IMR-90 (cell line): ENCODE measurements at regions not wholly inside any gene's neighbourhood (a gene's known extent, or its start where the extent isn't known, plus 50 kb on each side); places are given as distances from the start of the nearest gene placed in this dataset.

Source experiments
- ATAC-seq: fragments of 200-7000 bp; cut with Tn5 transposase; 2 replicates; pipeline ENCODE4 v1.9.1; 2020; ENCODE audit warnings: low read depth, mild to moderate bottlenecking, moderate library complexity
- BruUV-seq: library from RNA; stranded (reverse); fragments of 400-500 nt; replicated peaks from 2 replicates; lab custom pipeline; 2021; lab: Mats Ljungman, UMichigan
- CTCF ChIA-PET: fragments of 300-600 bp; formaldehyde crosslinking; extraction: SDS; loops from one replicate; lab custom pipeline; 2021; ENCODE audit warnings: antibody characterized with exemption; lab: Yijun Ruan, JAX
- POLR2A ChIA-PET: fragments of 300-600 bp; sonication (Branson Sonifier 250); formaldehyde crosslinking; loops from one replicate; lab custom pipeline; 2022; ENCODE audit warnings: antibody characterized with exemption; ENCODE audit not compliant: unreplicated experiment; lab: Charles Lee
- DNase-seq: peaks from one replicate; pipeline ENCODE4 v3.0.0; 2013
- H2AFZ ChIP-seq: replicated peaks from 2 replicates; pipeline ENCODE3; 2013; ENCODE audit warnings: low read length, mild to moderate bottlenecking; ENCODE audit not compliant: poor library complexity
- H2AK5ac ChIP-seq: 2 replicates; pipeline ENCODE4 v1.6.1; 2013; ENCODE audit warnings: low read depth, low read length, inconsistent platforms
- H2AK9ac ChIP-seq: replicated peaks from 2 replicates; pipeline ENCODE3; 2013; ENCODE audit warnings: mild to moderate bottlenecking, low read depth, low read length, moderate library complexity; ENCODE audit not compliant: poor library complexity
- H2BK120ac ChIP-seq: 2 replicates; pipeline ENCODE4 v1.6.1; 2013; ENCODE audit warnings: low read depth, low read length, inconsistent platforms
- H2BK15ac ChIP-seq: 3 replicates; pipeline ENCODE4 v1.6.1; 2013; ENCODE audit warnings: low read depth, low read length, inconsistent platforms
- H2BK20ac ChIP-seq: 2 replicates; pipeline ENCODE4 v1.6.1; 2013; ENCODE audit warnings: low read depth, mild to moderate bottlenecking, inconsistent platforms, low read length, moderate library complexity
- H2BK5ac ChIP-seq: 2 replicates; pipeline ENCODE4 v1.6.1; 2013; ENCODE audit warnings: mild to moderate bottlenecking, low read depth, low read length, inconsistent platforms; ENCODE audit not compliant: poor library complexity, severe bottlenecking
- H3K14ac ChIP-seq: replicated peaks from 2 replicates; pipeline ENCODE4 v1.6.1; 2013; ENCODE audit warnings: low read depth, low read length, inconsistent platforms
- H3K18ac ChIP-seq: 2 replicates; pipeline ENCODE4 v1.6.1; 2013; ENCODE audit warnings: low read depth, low read length, control low read depth
- H3K23ac ChIP-seq: 2 replicates; pipeline ENCODE4 v1.6.1; 2013; ENCODE audit warnings: low read depth, low read length, inconsistent platforms
- H3K27ac ChIP-seq: 2 replicates; pipeline ENCODE4 v1.5.1; 2013; ENCODE audit warnings: mild to moderate bottlenecking, control low read depth, low read length; ENCODE audit not compliant: insufficient read depth
- H3K27me3 ChIP-seq: 2 replicates; pipeline ENCODE4 v1.6.1; 2013; ENCODE audit warnings: low read length; ENCODE audit not compliant: control insufficient read depth, insufficient read depth
- H3K36me3 ChIP-seq: 2 replicates; pipeline ENCODE4 v1.6.1; 2013; ENCODE audit warnings: low read length, mixed read lengths; ENCODE audit not compliant: control insufficient read depth, insufficient read depth
- H3K4ac ChIP-seq: 2 replicates; pipeline ENCODE4 v1.6.1; 2013; ENCODE audit warnings: low read depth, low read length, inconsistent platforms
- H3K4me1 ChIP-seq: 2 replicates; pipeline ENCODE4 v1.6.1; 2013; ENCODE audit warnings: low read length, mixed read lengths; ENCODE audit not compliant: control insufficient read depth, insufficient read depth
- H3K4me2 ChIP-seq: 2 replicates; pipeline ENCODE4 v1.6.1; 2013; ENCODE audit warnings: low read depth, mild to moderate bottlenecking, control low read depth, low read length, moderate library complexity
- H3K4me3 ChIP-seq: 2 replicates; pipeline ENCODE4 v1.5.1; 2013; ENCODE audit warnings: low read depth, mild to moderate bottlenecking, control low read depth, low read length, moderate library complexity; ENCODE audit not compliant: insufficient read depth
- H3K56ac ChIP-seq: 2 replicates; pipeline ENCODE4 v1.6.1; 2013; ENCODE audit warnings: low read length, inconsistent platforms; ENCODE audit not compliant: insufficient read depth; ENCODE audit errors: extremely low read depth
- H3K79me1 ChIP-seq, 2 experiments: 2 replicates each; pipeline ENCODE4 v1.6.1; 2013; ENCODE audit warnings: low read length in 2 of 2, inconsistent platforms in 1 of 2, low read depth in 1 of 2
- H3K9ac ChIP-seq: 2 replicates; pipeline ENCODE4 v1.6.1; 2013; ENCODE audit warnings: low read depth, low read length, control low read depth
- H3K9me1 ChIP-seq: 2 replicates; pipeline ENCODE4 v1.6.1; 2013; ENCODE audit warnings: low read length, inconsistent platforms; ENCODE audit not compliant: insufficient read depth
- H3K9me3 ChIP-seq: 2 replicates; pipeline ENCODE4 v1.6.1; 2013; ENCODE audit warnings: low read length; ENCODE audit not compliant: control insufficient read depth, insufficient read depth
- H4K20me1 ChIP-seq: 2 replicates; pipeline ENCODE4 v1.6.1; 2013; ENCODE audit warnings: low read length, inconsistent platforms; ENCODE audit not compliant: insufficient read depth
- H4K5ac ChIP-seq: 2 replicates; pipeline ENCODE4 v1.6.1; 2013; ENCODE audit warnings: mild to moderate bottlenecking, low read depth, low read length, control low read depth
- H4K8ac ChIP-seq, 2 experiments: 2 replicates each; pipeline ENCODE4 v1.6.1; 2013; ENCODE audit warnings: low read depth in 2 of 2, low read length in 2 of 2, control low read depth in 1 of 2, inconsistent platforms in 1 of 2
- H4K91ac ChIP-seq: 2 replicates; pipeline ENCODE4 v1.6.1; 2013; ENCODE audit warnings: low read depth, low read length, inconsistent platforms; ENCODE audit not compliant: insufficient read depth
- BHLHE40 ChIP-seq: fragments of 150-350 bp; IDR thresholded peaks from 2 replicates; pipeline ENCODE4 v1.6.1; 2016; ENCODE audit warnings: mild to moderate bottlenecking, low read depth, low read length
- CEBPB ChIP-seq: IDR thresholded peaks from 2 replicates; pipeline ENCODE4 v1.6.1; 2012; ENCODE audit warnings: low read depth, low read length, improper control_type of control experiment
- CHD1 ChIP-seq: IDR thresholded peaks from 2 replicates; pipeline ENCODE4 v1.6.1; 2012; ENCODE audit warnings: low read depth, low read length, improper control_type of control experiment
- CTCF ChIP-seq: conservative IDR thresholded peaks from 2 replicates; pipeline ENCODE4 v1.5.1; 2012; ENCODE audit warnings: mild to moderate bottlenecking, low read depth, low read length, improper control_type of control experiment
- ELK1 ChIP-seq: fragments of 150-350 bp; IDR thresholded peaks from 2 replicates; pipeline ENCODE4 v1.6.1; 2016; ENCODE audit warnings: low read depth, mild to moderate bottlenecking, low read length, moderate library complexity, borderline replicate concordance
- MAZ ChIP-seq: IDR thresholded peaks from 2 replicates; pipeline ENCODE4 v1.6.1; 2012; ENCODE audit warnings: low read depth, mild to moderate bottlenecking, low read length, improper control_type of control experiment, moderate library complexity, borderline replicate concordance
- MXI1 ChIP-seq: IDR thresholded peaks from 2 replicates; pipeline ENCODE4 v1.6.1; 2012; ENCODE audit warnings: low read depth, mild to moderate bottlenecking, low read length, moderate library complexity, borderline replicate concordance
- NFE2L2 ChIP-seq: fragments of 150-350 bp; IDR thresholded peaks from 2 replicates; pipeline ENCODE4 v1.6.1; 2016; ENCODE audit warnings: low read depth, mild to moderate bottlenecking, low read length
- POLR2A ChIP-seq: IDR thresholded peaks from 2 replicates; pipeline ENCODE4 v1.6.1; 2012; ENCODE audit warnings: mild to moderate bottlenecking, low read depth, low read length
- RFX5 ChIP-seq: IDR thresholded peaks from 2 replicates; pipeline ENCODE4 v1.8.0; 2012; ENCODE audit warnings: low read depth, mild to moderate bottlenecking, low read length, moderate library complexity
- USF2 ChIP-seq: fragments of 150-350 bp; IDR thresholded peaks from 2 replicates; pipeline ENCODE4 v1.6.1; 2017; ENCODE audit warnings: mild to moderate bottlenecking, antibody characterized with exemption, low read length, low read depth
- WGBS, 2 experiments: methylation state at CpG; one replicate each; pipeline versions ENCODE4 v1.1.5 to v1.1.7; 2013; ENCODE audit warnings: missing lambda C conversion rate in 2 of 2; ENCODE audit not compliant: insufficient read length in 1 of 2; ENCODE audit errors: extremely low coverage in 2 of 2; 5-methylcytosine and 5-hydroxymethylcytosine counted together
- dilution Hi-C: fragments of 300-500 bp; cut with HindIII; formaldehyde crosslinking; loops from one replicate; pipeline ENCODE4 v1.14.3; 2018; ENCODE audit warnings: low sequenced_read_pairs; ENCODE audit not compliant: unreplicated experiment
- in situ Hi-C: fragments of 300-500 bp; cut with MboI; formaldehyde crosslinking; loops from 3 replicates; pipeline ENCODE4 v1.14.3; 2019; ENCODE audit warnings: low sequenced_read_pairs, inconsistent platforms, mixed read lengths
- intact Hi-C: fragments of 100-400 bp; cut with micrococcal nuclease; formaldehyde crosslinking; loops from 2 replicates; pipeline ENCODE4 v1.10.0; 2022

GRCh38 chr3:193124861-193125260 is 116.2 kb upstream of the PLAAT1 start:
- H3K23ac ChIP-seq = no peak overlapping the region
- no peaks in the 10 kb centered on the region for H3K9me1 ChIP-seq
- no peak overlapping the region for H3K9ac ChIP-seq
- intact Hi-C loops = no loop called here
- H3K27ac ChIP-seq = no peak overlapping the region
- no peak overlapping the region for H4K5ac ChIP-seq
- H2BK120ac ChIP-seq = no peak overlapping the region
- dilution Hi-C loops = no loop called here
- DNase-seq (no peak), ATAC-seq (no peak)
- H2BK20ac ChIP-seq = no peak overlapping the region
- POLR2A ChIA-PET = no interaction called here
- WGBS, 2 experiments = 48% methylated on average over 6 of the region's 9 CpGs; no CpG with 5 or more reads in 1 of the 2 experiments
- H3K27me3 ChIP-seq = no peaks in the 10 kb centered on the region
- H3K4me3 ChIP-seq = no peak overlapping the region
- no peak overlapping the region for H3K56ac ChIP-seq
- no peaks in the 10 kb centered on the region for H3K4me1 ChIP-seq
- TF ChIP-seq MXI1 = no peak
- no peak for TF ChIP-seq CEBPB
- TF ChIP-seq CTCF = no peak
- TF ChIP-seq USF2 = no peak
- TF ChIP-seq MAZ = no peak
- no peak for TF ChIP-seq RFX5
- TF ChIP-seq NFE2L2 = no peak
- no peak for TF ChIP-seq CHD1
- TF ChIP-seq POLR2A = no peak
- TF ChIP-seq ELK1 = no peak
- no peak for TF ChIP-seq BHLHE40
- no peak overlapping the region for H2AK9ac ChIP-seq
- no peaks in the 10 kb centered on the region for H3K79me1 ChIP-seq
- CTCF ChIA-PET = no interaction called here
- H4K8ac ChIP-seq = no peak overlapping the region
- no peak overlapping the region for H3K4me2 ChIP-seq
- H3K14ac ChIP-seq = no peak overlapping the region
- in situ Hi-C loops = no loop called here
- no peaks in the 10 kb centered on the region for H3K9me3 ChIP-seq
- no peak overlapping the region for H3K4ac ChIP-seq
- BruUV-seq = no TSS peak
- no peak overlapping the region for H4K91ac ChIP-seq
- H4K20me1 ChIP-seq = no peaks in the 10 kb centered on the region
- no peak overlapping the region for H3K18ac ChIP-seq
- H2BK15ac ChIP-seq = no peak overlapping the region
- H2AFZ ChIP-seq = no peak overlapping the region
- H2AK5ac ChIP-seq = no peak overlapping the region
- no peak overlapping the region for H2BK5ac ChIP-seq
- H3K36me3 ChIP-seq = no peaks in the 10 kb centered on the region
